Activated T-cell treated with anti-CD3 and anti-CD28 coated beads for 24 hours (primary cell): ENCODE measurements at regions not wholly inside any gene's neighbourhood (a gene's known extent, or its start where the extent isn't known, plus 50 kb on each side); places are given as distances from the start of the nearest gene placed in this dataset.

Experiments used
- DNase-seq: peaks from one replicate; pipeline ENCODE4 v3.0.0-alpha.2; 2020; ENCODE audit warnings: low read depth

- no peak for DNase-seq
Measured at GRCh38 chr1:5597991-5598823, 394.0 kb downstream of the NPHP4 start.

GRCh38 chr1:5597171-5597850, 394.9 kb downstream of the NPHP4 start:
- DNase-seq, result no peak

- no peak for DNase-seq
Measured at GRCh38 chr1:5596651-5597050, 395.6 kb downstream of the NPHP4 start.

GRCh38 chr1:5595531-5596170, 396.6 kb downstream of the NPHP4 start:
- DNase-seq, result no peak

- no peak for DNase-seq
Measured at GRCh38 chr1:5594056-5594956, 397.9 kb downstream of the NPHP4 start.

- no peak for DNase-seq
Measured at GRCh38 chr1:5590717-5591116, 401.5 kb downstream of the NPHP4 start.

GRCh38 chr1:5586629-5587028, 405.6 kb downstream of the NPHP4 start:
- DNase-seq, result no peak

- DNase-seq, result no peak
Measured at GRCh38 chr1:5585256-5585655, 407.0 kb downstream of the NPHP4 start.

- DNase-seq, result no peak
Measured at GRCh38 chr1:5580926-5581325, 411.3 kb downstream of the NPHP4 start.

GRCh38 chr1:5579966-5580365, 412.3 kb downstream of the NPHP4 start:
- DNase-seq, result no peak

GRCh38 chr1:5578690-5579089, 413.5 kb downstream of the NPHP4 start:
- no peak for DNase-seq

GRCh38 chr1:5577255-5578040, 414.8 kb downstream of the NPHP4 start:
- no peak for DNase-seq

GRCh38 chr1:5576673-5577065, 415.6 kb downstream of the NPHP4 start:
- DNase-seq, result no peak

- no peak for DNase-seq
Measured at GRCh38 chr1:5576011-5576672, 416.1 kb downstream of the NPHP4 start.

GRCh38 chr1:5575396-5575940, 416.8 kb downstream of the NPHP4 start:
- no peak for DNase-seq

- DNase-seq, result no peak
Measured at GRCh38 chr1:5574641-5575040, 417.6 kb downstream of the NPHP4 start.

GRCh38 chr1:5572794-5573193, 419.4 kb downstream of the NPHP4 start:
- DNase-seq, result no peak

- no peak for DNase-seq
Measured at GRCh38 chr1:5571861-5572401, 420.3 kb downstream of the NPHP4 start.

- no peak for DNase-seq
Measured at GRCh38 chr1:5571438-5571837, 420.8 kb downstream of the NPHP4 start.

- DNase-seq, result no peak
Measured at GRCh38 chr1:5570931-5571330, 421.3 kb downstream of the NPHP4 start.
